GM18873 (cell line): ENCODE measurements at regions not wholly inside any gene's neighbourhood (a gene's known extent, or its start where the extent isn't known, plus 50 kb on each side); places are given as distances from the start of the nearest gene placed in this dataset.
"Not testable (repeated sequence)": the region's sequence is repeated elsewhere in the genome, so short reads cannot be mapped to it uniquely, and the experiment has no call there.

Source experiments
- ATAC-seq: cut with Tn5 transposase; IDR thresholded peaks from one replicate; pipeline ENCODE4 v1.9.1; 2021; ENCODE audit warnings: mild to moderate bottlenecking, moderate library complexity, moderate number of reproducible peaks; ENCODE audit not compliant: unreplicated experiment, low FRiP score

DNA sequence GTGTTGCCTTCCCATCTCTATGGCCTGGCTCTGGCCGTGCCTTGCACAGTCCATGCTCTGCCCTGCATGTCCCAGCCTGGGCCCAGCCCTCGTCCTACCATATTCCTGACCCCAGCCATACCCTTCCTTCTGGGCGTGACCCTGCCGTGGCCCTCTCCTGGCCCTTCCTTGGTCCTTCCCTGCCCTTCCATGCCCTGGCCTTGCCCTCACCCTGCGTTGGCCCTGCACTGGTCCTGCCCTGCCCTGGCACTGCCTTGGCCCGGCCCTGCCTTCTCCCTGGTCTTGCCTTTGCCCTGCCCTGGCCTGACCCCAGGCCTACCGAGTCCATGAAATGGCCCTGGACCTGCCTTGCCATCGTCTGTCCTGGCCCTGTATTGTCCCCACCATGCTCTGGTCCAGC, 1561.8 kb downstream of the RPIA start:
- not testable (repeated sequence) for ATAC-seq

DNA sequence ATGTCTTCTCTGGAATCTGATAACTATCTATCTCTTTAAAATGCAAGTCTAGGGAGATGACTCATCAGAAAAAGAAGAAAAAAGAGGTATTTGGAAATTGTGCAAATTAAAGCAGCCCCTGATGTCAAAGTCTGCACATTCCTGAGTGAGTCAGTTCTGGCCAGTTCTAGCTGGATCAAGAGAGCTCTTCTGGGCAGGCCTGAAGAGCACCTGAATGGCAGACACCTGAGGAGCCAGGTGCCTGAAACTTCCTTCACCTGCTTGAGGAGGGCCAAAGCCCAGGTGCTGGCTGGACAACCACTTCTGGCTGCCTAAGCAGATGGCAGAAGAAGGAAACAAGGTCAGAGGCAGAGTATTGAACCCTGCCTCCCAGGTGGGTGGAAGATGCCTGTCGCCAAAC, 1575.4 kb downstream of the RPIA start:
- ATAC-seq: not testable (repeated sequence)

DNA sequence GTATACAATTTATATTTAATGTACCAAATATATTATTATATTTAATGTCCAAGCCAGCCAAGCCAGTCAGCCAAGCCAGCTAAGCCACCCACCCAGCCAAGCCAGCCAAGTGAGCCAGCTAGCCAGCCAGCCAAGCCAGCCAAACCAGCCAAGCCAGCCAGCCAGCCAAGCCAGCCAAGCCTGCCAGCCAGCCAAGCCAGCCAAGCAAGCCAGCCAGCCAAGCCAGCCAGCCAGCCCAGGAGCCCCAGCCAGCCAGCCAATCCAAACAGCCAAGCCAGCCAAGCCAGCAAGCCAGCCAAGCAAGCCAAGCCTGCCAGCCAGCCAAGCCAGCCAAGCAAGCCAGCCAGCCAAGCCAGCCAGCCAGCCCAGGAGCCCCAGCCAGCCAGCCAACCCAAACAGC, 1596.3 kb downstream of the RPIA start:
- not testable (repeated sequence) for ATAC-seq

DNA sequence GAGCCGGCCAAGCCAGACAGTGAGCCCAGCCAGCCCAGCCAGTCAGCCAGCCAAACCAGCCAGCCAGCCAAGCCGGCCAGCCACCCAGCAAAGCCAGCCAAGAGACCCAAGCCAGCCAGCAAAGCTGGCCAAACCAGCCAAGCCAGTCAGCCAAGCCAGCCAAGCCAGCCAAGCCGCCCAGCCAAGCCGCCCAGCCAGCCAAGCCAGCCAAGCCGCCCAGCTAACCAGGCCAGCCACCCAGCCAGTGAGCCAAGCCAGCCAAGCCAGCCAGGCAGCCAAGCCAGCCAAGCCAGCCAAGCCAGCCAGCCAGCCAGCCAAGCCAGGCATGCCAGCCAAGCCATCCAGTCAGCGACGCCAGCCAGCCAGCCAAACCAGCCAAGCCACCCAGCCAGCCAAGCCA, 1596.9 kb downstream of the RPIA start:
- not testable (repeated sequence) for ATAC-seq

DNA sequence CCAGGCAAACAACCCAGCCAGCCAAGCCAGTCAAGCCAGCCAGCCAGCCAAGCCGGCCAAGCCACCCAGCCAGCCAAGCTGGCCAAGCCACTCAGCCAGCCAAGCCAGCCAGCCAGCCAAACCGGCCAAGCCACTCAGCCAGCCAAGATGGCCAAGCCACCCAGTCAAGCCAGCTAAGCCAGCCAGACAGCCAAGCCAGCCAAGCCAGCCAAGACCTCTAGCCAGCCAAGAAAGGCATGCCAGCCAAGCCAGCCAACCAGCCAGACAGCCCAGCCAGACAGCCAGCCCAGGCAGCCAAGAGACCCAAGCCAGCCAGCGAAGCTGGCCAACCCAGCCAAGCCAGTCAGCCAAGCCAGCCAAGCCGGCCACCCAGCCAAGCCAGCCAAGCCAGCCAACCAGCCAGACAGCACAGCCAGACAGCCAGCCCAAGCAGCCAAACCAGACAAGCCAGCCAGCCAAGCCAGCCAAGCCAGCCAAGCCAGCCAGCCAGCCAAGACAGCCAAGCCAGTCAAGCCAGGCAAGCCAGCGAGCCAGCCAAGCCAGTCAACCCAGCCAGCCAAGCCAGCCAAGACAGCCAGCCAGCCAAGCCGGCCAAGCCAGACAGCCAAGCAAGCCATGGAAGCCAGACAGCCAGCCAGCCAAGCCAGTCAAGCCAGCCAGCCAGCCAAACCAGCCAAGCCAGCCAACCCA, 1598.0 kb downstream of the RPIA start:
- not testable (repeated sequence) for ATAC-seq

DNA sequence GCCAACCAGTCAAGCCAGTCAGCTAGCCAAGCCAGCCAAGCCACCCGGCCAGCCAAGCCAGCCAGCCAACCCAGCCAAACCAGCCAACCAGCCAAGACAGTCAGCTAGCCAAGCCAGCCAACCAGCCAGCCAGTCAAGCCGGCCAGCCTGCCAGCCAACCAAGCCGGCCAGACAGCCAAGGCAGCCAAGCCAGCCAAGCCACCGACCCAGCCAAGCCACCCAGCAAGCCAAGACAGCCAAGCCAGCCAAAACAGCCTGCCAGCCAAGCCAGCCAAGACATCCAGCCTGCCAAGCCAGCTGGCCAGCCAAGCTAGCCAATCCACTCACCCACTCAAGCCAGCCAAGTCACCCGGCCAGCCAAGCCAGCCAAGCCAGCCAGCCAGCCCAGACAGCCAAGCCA, 1599.2 kb downstream of the RPIA start:
- not testable (repeated sequence) for ATAC-seq

DNA sequence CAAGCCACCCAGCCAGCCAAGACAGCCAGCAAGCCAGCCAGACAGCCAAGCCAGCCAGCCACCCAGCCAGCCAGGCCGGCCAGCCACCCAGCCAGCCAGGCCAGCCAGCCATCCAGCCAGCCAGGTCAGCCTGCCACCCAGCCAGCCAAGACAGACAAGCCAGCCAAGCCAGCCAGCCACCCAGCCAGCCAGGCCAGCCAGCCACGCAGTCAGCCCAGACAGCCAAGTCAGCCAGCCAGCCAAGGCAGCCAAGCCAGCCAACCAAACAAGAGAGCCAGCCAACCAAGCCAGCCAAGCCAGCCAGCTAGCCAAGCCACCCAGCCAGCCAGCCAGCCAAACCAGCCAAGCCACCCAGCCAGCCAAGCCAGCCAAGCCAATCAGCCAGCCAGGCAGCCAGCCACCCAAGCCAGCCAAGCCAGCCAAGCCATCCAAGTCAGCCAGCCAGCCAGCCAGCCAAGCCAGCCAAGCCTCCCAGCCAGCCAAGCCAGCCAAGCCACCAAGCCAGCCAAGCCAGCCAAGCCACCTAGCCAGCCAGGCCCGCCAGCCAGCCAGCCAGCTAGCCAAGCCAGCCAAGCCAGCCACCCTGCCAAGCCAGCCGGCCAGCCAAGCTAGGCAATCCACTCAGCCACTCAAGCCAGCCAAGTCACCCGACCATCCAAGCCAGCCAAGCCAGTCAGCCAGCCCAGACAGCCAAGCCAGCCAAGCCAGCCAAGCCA, 1599.9 kb downstream of the RPIA start:
- ATAC-seq: not testable (repeated sequence)

DNA sequence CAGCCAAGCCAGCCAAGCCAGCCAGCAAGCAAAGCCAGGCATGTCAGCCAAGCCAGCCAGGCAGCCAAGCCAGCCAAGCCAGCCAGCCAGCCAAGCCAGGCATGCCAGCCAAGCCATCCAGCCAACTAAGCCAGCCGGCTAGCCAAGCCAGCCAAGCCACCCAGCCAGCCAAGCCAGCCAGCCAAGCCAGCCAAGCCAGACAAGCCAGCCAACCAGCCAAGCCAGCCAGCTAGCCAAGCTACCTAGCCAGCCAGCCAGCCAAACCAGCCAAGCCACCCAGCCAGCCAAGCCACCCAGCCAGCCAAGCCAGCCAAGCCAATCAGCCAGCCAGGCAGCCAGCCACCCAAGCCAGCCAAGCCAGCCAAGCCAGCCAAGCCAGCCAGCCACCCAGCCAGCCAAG, 1600.5 kb downstream of the RPIA start:
- ATAC-seq: not testable (repeated sequence)

DNA sequence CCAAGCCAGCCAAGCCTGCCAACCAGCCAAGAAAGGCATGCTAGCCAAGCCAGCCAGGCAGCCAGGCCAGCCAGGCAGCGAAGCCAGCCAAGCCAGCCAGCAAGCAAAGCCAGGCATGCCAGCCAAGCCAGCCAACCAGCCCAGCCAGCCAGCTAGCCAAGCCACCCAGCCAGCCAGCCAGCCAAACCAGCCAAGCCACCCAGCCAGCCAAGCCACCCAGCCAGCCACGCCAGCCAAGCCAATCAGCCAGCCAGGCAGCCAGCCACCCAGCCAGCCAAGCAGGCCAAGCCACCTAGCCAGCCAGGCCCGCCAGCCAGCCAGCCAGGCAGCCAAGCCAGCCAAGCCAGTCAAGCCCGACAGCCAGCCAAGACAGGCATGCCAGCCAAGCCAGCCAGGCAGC, 1601.0 kb downstream of the RPIA start:
- ATAC-seq: not testable (repeated sequence)

DNA sequence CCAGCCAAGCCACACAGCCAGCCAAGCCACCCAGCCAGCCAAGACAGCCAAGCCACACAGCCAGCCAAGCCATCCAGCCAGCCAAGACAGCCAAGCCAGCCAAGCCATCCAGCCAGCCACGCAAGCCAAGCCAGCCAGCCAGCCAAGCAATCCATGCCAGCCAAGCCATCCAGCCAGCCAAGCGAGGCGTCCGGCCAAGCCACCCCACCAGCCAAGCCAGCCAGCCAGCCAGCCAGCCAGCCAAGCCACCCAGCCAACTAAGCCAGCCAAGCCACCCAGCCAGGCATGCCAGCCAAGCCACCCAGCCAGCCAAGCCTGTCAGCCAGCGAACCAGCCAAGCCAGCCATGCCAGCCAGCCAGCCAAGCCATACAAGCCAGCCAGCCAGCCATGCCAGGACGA, 1601.8 kb downstream of the RPIA start:
- not testable (repeated sequence) for ATAC-seq

DNA sequence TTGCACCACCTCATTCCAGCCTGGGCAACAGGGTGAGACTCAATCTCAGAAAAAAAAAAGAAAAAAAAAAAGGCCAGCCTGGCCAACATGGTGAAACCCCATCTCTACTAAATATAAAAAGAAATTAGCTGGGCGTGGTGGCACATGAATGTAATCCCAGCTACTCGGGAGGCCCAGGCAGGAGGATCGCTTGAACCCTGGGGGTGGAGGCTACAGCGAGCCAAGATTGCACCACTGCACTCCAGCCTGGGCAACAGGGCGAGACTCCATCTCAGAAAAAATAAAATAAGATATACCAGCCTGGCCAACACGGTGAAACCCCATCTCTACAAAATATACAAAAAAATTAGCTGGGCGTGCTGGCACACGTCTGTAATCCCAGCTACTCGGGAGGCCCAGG, 1602.3 kb downstream of the RPIA start:
- ATAC-seq: not testable (repeated sequence)

DNA sequence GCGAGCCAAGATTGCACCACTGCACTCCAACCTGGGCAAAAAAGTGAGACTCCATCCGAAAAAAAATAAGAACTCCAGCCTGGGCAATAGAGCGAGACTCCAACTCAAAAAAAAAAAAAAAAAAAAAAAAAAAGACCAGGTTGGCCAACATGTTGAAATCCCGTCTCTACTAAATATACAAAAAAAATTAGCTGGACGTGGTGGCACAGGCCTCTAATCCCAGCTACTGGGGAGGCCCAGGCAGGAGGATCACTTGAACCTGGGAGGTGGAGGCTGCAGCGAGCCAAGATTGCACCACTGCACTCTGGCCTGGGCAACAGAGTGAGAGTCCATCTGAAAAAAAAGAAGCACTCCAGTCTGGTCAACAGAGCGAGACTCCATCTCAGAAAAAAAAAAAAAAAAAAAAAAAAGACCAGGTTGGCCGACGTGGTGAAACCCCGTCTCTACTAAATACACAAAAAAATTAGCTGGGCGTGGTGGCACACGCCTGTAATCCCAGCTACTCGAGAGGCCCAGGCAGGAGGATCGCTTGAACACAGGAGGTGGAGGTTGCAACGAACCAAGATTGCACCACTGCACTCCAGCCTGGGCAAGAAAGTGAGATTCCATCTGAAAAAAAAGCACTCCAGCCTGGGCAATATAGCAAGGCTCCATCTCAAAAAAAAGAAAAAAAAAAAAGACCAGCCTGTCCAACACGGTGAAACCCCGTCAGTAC, 1603.7 kb downstream of the RPIA start:
- ATAC-seq: not testable (repeated sequence)

DNA sequence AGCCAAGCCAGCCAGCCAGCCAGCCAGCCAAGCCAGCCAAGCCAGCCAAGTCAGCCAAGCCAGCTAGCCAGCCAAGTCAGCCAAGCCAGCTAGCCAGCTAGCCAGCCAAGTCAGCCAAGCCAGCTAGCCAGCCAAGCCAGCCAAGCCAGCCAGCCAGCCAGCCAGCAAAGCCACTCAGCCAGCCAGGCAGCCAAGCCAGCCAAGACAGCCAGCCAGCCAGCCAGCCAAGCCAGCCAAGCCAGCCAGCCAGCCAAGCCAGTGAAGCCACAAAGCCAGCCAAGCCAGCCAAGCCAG, 1605.0 kb downstream of the RPIA start:
- not testable (repeated sequence) for ATAC-seq

DNA sequence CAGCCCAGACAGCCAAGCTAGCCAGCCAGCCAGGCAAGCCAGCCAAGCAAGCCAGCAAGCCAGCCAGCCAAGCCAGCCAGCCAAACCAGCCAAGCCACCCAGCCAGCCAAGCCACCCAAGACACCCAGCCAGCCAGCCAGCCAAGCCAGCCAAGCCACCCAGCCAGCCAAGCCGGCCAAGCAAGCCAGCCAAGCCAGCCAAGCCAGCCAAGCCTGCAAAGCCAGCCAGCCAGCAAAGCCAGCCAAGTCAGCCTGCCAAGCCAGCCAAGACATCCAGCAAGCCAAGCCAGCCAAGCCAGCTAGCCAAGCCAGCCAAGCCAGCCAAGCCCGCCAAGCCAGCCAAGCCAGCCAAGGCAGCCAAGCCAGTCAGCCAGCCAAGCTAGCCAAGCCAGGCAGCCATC, 1606.2 kb downstream of the RPIA start:
- ATAC-seq: not testable (repeated sequence)

DNA sequence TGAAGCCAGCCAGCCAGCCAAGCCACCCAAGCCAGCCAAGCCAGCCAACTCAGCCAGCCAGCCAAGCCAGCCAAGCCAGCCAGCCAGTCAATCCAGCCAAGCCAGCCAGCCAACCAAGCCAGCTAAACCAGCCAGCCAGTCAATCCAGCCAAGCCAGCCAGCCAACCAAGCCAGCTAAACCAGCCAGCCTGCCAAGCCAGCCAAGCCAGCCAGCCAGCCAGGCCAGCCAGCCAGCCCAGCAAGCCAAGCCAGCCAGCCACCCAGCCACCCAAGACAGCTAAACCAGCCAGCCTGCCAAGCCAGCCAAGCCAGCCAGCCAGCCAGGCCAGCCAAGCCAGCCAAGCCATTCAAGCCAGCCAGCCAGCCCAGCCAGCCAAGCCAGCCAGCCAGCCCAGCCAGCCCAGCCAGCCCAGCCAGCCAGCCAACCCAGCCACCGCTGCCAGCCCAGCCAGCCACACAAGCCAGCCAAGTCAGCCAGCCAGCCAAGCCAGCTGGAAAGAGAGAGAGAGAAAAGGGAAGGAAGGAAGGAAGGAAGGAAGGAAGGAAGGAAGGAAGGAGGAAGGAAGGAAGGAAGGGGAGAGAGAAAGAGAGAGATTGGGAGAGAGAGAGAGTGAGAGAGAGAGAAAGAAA, 1606.8 kb downstream of the RPIA start:
- not testable (repeated sequence) for ATAC-seq

DNA sequence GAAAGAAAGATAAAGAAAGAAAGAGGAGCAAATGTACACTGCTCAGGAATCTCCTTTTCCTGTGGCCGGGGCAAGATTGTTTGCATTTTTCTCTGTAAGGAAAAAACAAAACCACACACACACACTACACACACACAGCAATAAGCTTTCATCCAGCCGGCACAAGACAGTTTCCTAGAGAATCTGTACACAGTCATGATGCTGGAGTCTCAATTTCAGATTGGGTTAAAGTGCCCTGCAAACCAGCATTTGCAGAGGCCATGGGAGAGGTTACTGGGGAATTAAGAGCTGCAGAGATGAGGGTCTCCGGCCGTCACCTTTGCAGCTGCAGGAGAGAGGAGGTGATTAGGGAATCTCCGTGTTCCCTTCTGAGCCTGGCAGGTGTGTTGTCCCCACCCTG, 1607.5 kb downstream of the RPIA start:
- not testable (repeated sequence) for ATAC-seq

DNA sequence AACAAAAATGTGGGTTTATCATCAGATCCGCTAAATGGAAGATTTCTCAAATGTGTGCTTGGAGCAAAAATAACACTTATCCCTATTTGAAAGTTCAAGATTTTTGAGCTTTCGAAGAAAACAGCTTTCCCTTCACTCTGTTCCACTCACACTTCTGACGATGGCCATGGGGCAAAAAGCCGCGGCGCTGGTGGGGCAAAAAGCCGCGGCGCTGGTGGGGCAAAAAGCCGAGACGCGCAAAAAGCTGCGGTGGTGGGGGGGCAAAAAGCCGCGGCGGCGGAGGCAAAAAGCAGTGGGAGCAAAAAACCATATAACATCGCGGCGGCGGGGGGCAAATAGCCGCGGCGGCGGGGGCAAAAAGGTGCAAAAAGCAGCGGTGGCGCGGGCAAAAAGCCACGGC, 1631.5 kb downstream of the RPIA start:
- not testable (repeated sequence) for ATAC-seq

DNA sequence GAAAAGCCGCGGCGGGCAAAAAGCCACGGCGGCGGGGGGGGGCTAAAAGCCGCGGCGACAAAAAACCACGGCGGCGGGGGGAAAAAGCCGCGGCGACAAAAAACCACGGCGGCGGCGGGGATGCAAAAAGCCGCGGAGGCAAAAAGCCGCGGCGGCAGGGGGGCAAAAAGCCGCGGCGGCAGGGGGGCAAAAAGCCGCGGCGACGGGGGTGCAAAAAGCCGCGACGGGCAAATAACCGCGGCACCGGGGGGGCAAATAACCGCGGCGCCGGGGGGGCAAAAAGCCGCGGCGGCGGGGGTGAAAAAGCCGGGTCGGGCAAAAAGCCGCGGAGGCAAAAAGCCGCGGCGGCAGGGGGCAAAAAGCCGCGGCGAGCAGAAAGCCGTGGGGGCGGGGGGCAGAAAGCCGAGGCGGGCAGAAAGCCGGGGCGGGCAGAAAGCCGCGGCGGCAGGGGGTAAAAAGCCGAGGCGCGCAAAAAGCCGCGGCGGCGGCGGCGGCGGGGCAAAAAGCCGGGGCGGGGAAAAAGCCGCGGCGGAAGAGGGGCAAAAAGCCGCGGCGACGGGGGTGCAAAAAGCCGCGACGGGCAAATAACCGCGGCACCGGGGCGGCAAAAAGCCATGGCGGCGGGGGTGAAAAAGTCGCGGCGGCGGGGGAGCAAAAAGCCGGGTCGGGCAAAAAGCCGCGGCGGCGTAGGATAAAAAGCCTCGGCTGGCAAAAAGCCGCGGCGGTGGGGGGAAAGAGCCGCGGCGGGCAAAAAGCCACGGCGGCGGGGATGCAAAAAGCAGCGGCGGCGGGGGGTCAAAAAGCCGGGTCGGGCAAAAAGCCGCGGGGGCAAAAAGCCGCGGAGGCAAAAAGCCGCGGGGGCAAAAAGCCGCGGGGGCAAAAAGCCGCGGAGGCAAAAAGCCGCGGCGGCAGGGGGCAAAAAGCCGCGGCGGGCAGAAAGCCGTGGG, 1632.4 kb downstream of the RPIA start:
- ATAC-seq: not testable (repeated sequence)

DNA sequence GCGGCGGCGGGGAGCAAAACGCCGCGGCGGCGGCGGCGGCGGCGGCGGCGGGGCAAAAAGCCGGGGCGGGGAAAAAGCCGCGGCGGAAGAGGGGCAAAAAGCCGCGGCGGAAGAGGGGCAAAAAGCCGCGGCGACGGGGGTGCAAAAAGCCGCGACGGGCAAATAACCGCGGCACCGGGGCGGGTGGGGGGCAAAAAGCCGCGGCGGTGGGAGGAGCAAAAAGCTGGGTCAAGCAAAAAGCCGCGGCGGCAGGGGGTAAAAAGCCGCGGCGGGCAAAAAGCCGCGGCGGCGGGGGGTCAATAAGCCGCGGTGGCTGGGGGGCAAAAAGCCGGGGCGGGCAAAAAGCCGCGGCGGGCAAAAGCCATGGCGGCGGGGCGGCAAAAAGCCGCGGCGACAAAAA, 1633.2 kb downstream of the RPIA start:
- not testable (repeated sequence) for ATAC-seq

DNA sequence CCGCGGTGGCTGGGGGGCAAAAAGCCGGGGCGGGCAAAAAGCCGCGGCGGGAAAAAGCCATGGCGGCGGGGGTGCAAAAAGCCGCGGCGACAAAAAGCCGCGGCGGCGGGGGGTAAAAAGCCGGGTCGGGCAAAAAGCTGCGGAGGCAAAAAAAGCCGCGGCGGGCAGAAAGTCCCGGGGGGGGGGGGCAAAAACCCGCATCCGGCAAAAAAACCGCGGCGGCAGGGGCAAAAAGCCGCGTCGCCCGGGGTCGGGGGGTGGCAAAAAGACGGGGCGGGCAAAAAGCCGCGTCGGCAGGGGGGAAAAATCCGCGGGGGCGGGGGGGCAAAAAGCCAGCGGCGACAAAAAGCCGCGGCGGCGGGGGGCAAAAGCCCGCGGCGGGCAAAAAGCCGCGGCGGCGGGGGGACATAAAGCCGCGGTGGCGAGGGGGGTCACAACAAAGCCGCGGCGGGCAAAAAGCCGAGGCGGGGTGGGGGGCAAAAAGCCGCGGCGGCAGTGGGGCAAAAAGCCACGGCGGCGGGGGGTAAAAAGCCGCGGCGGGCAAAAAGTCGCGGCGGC, 1634.4 kb downstream of the RPIA start:
- ATAC-seq: not testable (repeated sequence)
